Cardiac fibroblast (primary cell): ENCODE measurements at regions not wholly inside any gene's neighbourhood (a gene's known extent, or its start where the extent isn't known, plus 50 kb on each side); places are given as distances from the start of the nearest gene placed in this dataset.

Source experiments
- DNase-seq, 2 donors: peaks; one replicate each; pipeline versions ENCODE4 v3.0.0 to v3.0.0-alpha.2; 2010; ENCODE audit warnings: low read depth in 2 of 2
- H3K4me3 ChIP-seq, 2 donors: replicated peaks in 1 of 2; 1 replicate in 1 of 2; 2 replicates in 1 of 2; pipeline ENCODE4 v1.5.1; 2011; ENCODE audit warnings: low read depth in 2 of 2, low read length in 2 of 2, mild to moderate bottlenecking in 2 of 2, moderate library complexity in 1 of 2
- CTCF ChIP-seq: IDR thresholded peaks from one replicate; pipeline ENCODE4 v1.5.1; 2011; ENCODE audit warnings: low read depth, mild to moderate bottlenecking, low read length, inconsistent platforms

- DNase-seq: no peak
- no peak overlapping the region for H3K4me3 ChIP-seq
- TF ChIP-seq CTCF: no peak
Observed at GRCh38 chr10:78821052-78821451, 247.7 kb upstream of the ZMIZ1 start.

DNA sequence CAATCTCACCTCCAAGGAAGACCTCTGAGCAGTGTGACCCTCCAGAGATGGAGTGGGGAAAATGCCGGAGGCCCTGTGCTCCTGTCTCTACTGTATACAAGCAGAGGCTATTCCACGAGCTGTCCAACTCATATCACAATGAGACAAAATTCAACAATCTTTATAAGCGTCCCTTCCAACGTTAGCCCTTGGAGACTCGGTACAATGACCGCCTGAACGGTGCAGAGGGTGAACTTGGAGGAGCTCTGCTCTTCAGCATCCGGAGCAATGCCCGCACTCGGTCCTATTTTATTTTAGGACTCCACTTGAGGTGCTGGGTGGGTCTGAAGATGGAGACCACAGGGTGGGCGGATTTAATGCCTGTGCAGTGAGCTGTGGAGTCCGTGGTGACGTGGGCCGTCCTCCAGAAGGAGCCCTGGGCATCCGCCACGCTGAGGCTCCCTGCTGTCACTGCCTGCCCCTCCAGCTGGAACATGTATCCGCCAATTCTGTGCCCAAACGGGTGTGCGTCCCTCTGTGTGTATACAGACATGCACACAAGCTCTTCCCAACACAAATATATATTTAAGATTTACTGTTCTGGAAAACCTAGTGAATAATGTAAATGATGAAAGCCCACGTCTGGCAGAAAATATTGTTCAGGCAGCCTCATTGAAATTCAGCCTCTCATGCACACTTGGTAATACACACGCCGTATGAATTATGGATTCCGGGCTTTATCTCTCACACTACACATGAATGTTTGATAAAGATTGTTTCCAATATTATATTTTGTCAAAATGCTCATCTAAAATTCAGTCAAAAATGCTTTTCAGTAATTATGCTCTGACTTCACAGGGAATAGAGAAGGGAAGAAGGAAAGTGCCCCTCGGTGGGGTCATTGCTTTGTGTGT is 239.9 kb upstream of the ZMIZ1 start:
- TF ChIP-seq CTCF: no peak
- no peak overlapping the region for H3K4me3 ChIP-seq
- no peak for DNase-seq

DNA sequence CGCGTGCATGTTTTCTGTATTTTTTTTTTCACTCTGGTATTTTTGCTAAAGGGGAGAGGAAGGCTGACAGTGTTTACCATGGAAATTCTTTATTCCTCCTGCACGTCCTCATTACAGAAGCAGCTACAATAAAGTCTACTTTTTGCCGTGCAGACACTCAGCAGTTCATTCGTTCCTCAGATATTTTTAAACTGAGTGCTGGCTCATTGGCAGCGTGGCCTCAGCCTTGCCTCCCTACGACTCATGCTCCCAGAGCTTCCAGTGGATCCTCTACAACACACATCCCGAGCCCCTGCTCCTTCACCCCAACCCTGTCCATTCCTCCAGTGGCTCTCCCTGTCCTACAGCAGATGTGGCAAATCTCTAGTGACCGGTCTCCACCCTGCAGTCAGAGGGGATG is 239.2 kb upstream of the ZMIZ1 start:
- no peak overlapping the region for H3K4me3 ChIP-seq
- peak in 1 of 2 donors; percentile 12 for DNase-seq
- no peak for TF ChIP-seq CTCF

DNA sequence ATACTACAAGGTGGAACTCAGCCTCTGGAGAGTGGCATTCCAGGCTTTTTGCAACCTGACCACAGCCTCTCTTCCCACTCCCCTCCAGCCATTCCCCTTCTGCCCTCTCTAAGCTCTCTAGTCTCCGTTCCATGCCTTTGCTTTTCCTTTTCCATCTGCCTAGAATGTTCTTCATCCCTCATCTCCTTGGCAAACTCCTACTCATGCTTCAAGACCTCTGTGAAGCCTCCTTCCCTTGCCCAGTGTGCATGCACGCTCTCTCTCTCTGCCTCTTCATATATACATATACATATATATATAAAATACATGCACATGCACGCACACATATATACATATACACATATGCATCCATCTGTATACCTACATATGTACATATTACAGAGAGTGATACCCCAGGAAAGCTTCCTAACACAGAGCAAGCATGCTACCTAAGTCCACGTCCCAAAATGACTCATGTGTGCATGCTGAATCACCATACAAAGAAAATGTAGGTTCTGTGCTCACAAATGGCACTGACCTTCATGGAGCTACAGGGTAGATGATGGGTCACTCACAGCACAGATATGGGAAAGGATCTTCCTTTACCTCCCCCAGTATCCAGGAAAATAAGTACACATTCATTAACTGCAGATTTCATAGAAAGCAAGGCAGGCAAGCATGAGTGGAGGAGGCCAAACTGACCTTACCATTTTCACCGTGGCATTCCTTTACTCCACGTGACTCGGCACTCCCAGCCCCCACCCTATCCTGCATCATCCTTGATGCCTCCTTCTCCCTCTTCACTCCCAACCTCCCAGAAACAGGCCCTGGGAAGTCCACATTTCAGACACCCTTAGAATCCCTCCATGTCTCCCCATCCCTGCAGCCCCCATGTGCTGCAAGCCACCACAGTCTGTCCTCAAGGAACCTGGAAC is 238.4 kb upstream of the ZMIZ1 start:
- no peak overlapping the region for H3K4me3 ChIP-seq
- no peak for TF ChIP-seq CTCF
- peak in 1 of 2 donors; percentile 32 for DNase-seq

DNA sequence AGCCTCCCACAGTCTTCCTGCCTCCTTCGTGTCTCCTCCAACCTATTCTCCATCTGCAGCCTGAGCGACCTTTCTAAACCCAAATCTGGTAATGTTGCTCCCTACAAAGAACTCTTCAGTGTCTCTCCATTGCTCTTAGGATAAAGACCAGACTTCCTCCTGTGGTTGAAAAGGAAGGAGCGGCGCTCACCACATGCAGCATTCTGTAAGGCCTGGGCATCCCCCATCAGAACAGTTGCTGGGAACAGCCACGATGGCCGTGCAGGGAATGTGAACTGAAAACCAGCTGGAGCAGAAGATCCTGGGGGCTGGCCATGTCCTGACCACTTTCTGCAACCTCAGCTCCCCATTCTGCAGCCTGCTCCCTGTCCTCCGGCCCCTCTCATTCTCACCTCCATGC is 237.8 kb upstream of the ZMIZ1 start:
- H3K4me3 ChIP-seq: no peak overlapping the region
- TF ChIP-seq CTCF: no peak
- DNase-seq: no peak

- no peak overlapping the region for H3K4me3 ChIP-seq
- TF ChIP-seq CTCF: no peak
- no peak for DNase-seq
Observed at GRCh38 chr10:78831461-78831860, 237.3 kb upstream of the ZMIZ1 start.
